ENCODE measurements at regions not wholly inside any gene's neighbourhood (a gene's known extent, or its start where the extent isn't known, plus 50 kb on each side); places are given as distances from the start of the nearest gene placed in this dataset.

GRCh38 chr1:80806431-80806830, 994.3 kb upstream of the ADGRL2 start:
- TF ChIP-seq CTCF (IDR thresholded peaks at IDR 0.05): no peak
- no peak for TF ChIP-seq POLR2A (IDR thresholded peaks at IDR 0.05)
